A549 (cell line): ENCODE measurements at regions not wholly inside any gene's neighbourhood (a gene's known extent, or its start where the extent isn't known, plus 50 kb on each side); places are given as distances from the start of the nearest gene placed in this dataset.
A peak's percentile ranks its signal among the peaks of the same experiment; 100 is the strongest.
"Not testable (repeated sequence)": the region's sequence is repeated elsewhere in the genome, so short reads cannot be mapped to it uniquely, and the experiment has no call there.

Experiments
- ATAC-seq, 2 experiments: fragments of 200-7000 bp in 1 of 2; fragments of >200 bp in 1 of 2; cut with Nextera tagmentation in 1 of 2; cut with Tn5 transposase in 1 of 2; 3 replicates each; pipeline versions ENCODE4 v1.8.0 to v1.9.1; 2018 to 2020; ENCODE audit warnings: mild to moderate bottlenecking in 1 of 2, moderate library complexity in 1 of 2
- CTCF ChIA-PET: fragments of 300-600 bp; sonication (Branson Sonifier 250); formaldehyde crosslinking; extraction: SDS; loops from one replicate; lab custom pipeline; 2021; ENCODE audit warnings: antibody characterized with exemption, inconsistent platforms; lab: Yijun Ruan, JAX
- POLR2A ChIA-PET: fragments of 350-600 bp; formaldehyde crosslinking; extraction: SDS; loops from one replicate; lab custom pipeline; 2021; ENCODE audit warnings: antibody characterized with exemption, inconsistent platforms; lab: Yijun Ruan, JAX
- DNase-seq, 2 experiments: peaks; one replicate each; pipeline versions ENCODE4 v3.0.0 to v3.0.0-alpha.2; 2011 to 2016; ENCODE audit warnings: low read depth in 1 of 2, low spot score in 1 of 2
- FAIRE-seq: peaks from 2 replicates; lab custom pipeline; 2011; peaks lifted over from hg19 to GRCh38; lab: Jason Lieb, UNC
- H3K27ac ChIP-seq, 2 experiments: fragments of >200 bp; sonication (Bioruptor Twin); formaldehyde crosslinking; 3 replicates each; pipeline ENCODE4 v1.5.1; 2016 to 2017
- H3K4me1 ChIP-seq: fragments of >200 bp; sonication (Bioruptor Twin); formaldehyde crosslinking; 3 replicates; pipeline ENCODE4 v1.6.1; 2016
- H3K4me2 ChIP-seq: fragments of >200 bp; sonication (Bioruptor Twin); formaldehyde crosslinking; 3 replicates; pipeline ENCODE4 v1.6.1; 2016
- H3K4me3 ChIP-seq: fragments of >200 bp; sonication (Bioruptor Twin); formaldehyde crosslinking; 3 replicates; pipeline ENCODE4 v1.5.1; 2016
- H3K9me3 ChIP-seq: fragments of >200 bp; sonication (Bioruptor Twin); formaldehyde crosslinking; 3 replicates; pipeline ENCODE4 v1.6.1; 2016
- RAD21 ChIP-seq, 2 experiments: fragments of >200 bp in 1 of 2; sonication (Bioruptor Twin) in 1 of 2; formaldehyde crosslinking in 1 of 2; IDR thresholded peaks in 1 of 2; conservative IDR thresholded peaks in 1 of 2; 2 replicates in 1 of 2; 3 replicates in 1 of 2; pipeline ENCODE4 v1.6.1; 2012 to 2018; ENCODE audit warnings: inconsistent platforms in 1 of 2
- WGBS: methylation state at CpG from one replicate; pipeline ENCODE4 v1.1.6; 2017; ENCODE audit errors: missing lambda C conversion rate; 5-methylcytosine and 5-hydroxymethylcytosine counted together
- small RNA-seq, 6 experiments: library from RNA; depleted of rRNA; stranded (forward); fragments of <200 nt; gene quantifications; one replicate each; pipeline ENCODE3, GENCODE V24; 2012

GRCh38 chr2:89306869-89307637 is 615.6 kb downstream of the RPIA start:
- H3K4me1 ChIP-seq, H3K9me3 ChIP-seq, POLR2A ChIA-PET, H3K4me2 ChIP-seq, H3K27ac ChIP-seq, H3K4me3 ChIP-seq, FAIRE-seq, DNase-seq, CTCF ChIA-PET: not testable (repeated sequence)
- WGBS = 63% methylated on average over 4 of the region's 8 CpGs
- peak in 1 of 2 experiments; percentile 41; a peak in 2 of 6 replicates for ATAC-seq

- H3K9me3 ChIP-seq, H3K4me2 ChIP-seq, H3K4me3 ChIP-seq, DNase-seq, H3K27ac ChIP-seq, FAIRE-seq, CTCF ChIA-PET, POLR2A ChIA-PET, H3K4me1 ChIP-seq: not testable (repeated sequence)
- 0 out of 6 replicates have a peak, but pooled peaks of 1 of the 2 experiments have one; percentile 39 for ATAC-seq
- no CpG with 5 or more reads among the region's 6 CpGs for WGBS
These were observed 627.5 kb downstream of the RPIA start for GRCh38 chr2:89318990-89319389.

- H3K27ac ChIP-seq, H3K4me3 ChIP-seq, CTCF ChIA-PET, H3K4me2 ChIP-seq, FAIRE-seq, H3K4me1 ChIP-seq, POLR2A ChIA-PET, H3K9me3 ChIP-seq, ATAC-seq, DNase-seq: not testable (repeated sequence)
- WGBS = 33% methylated on average over 2 of the region's 7 CpGs
These were observed 634.4 kb downstream of the RPIA start for GRCh38 chr2:89325894-89326293.

GRCh38 chr2:89326455-89326854 is 635.0 kb downstream of the RPIA start:
- peak in 1 of 2 experiments; percentile 10 for DNase-seq
- H3K4me1 ChIP-seq, H3K4me3 ChIP-seq, H3K27ac ChIP-seq, POLR2A ChIA-PET, H3K9me3 ChIP-seq, CTCF ChIA-PET, FAIRE-seq, H3K4me2 ChIP-seq: not testable (repeated sequence)
- TF ChIP-seq RAD21 (conservative IDR thresholded peaks at IDR 0.05 in 1 of 2, IDR thresholded peaks at IDR 0.05 in 1 of 2) = peak in 1 of 2 experiments; percentile 35; a peak in 2 of 5 replicates
- WGBS = no CpG with 5 or more reads among the region's 2 CpGs
- ATAC-seq = peak in 1 of 2 experiments; percentile 57; a peak in 2 of 6 replicates

- not testable (repeated sequence) for ATAC-seq
These were observed 637.3 kb downstream of the RPIA start for GRCh38 chr2:89328790-89329189.

More at GRCh38 chr2:89328790-89329189, 637.3 kb downstream of the RPIA start:
- POLR2A ChIA-PET, CTCF ChIA-PET, FAIRE-seq, H3K4me2 ChIP-seq, H3K4me1 ChIP-seq, H3K9me3 ChIP-seq, H3K4me3 ChIP-seq, H3K27ac ChIP-seq, DNase-seq: not testable (repeated sequence)
- no CpG with 5 or more reads among the region's 1 CpG for WGBS

Small RNAs in the stretch of these regions (small RNA-seq; reads per million reads assigned to genes)
- gene IGKJ1 (0 reads per million in 6 experiments), gene IGKJ3 (0 reads per million in 6 experiments), gene IGKJ4 (0 reads per million in 6 experiments), gene IGKJ5 (0 reads per million in 6 experiments), gene IGKV1-35 (0 reads per million in 6 experiments), gene IGKV2-19 (0 reads per million in 6 experiments), gene IGKV2-36 (0 reads per million in 6 experiments), gene IGKV2-38 (0 reads per million in 6 experiments), gene IGKV3-25 (0 reads per million in 6 experiments), gene IGKV7-3 (0 reads per million in 6 experiments), gene MIR4436A (0 reads per million in 6 experiments)
